HG03460 (cell line): ENCODE measurements at regions not wholly inside any gene's neighbourhood (a gene's known extent, or its start where the extent isn't known, plus 50 kb on each side); places are given as distances from the start of the nearest gene placed in this dataset.
"Not testable (repeated sequence)": the region's sequence is repeated elsewhere in the genome, so short reads cannot be mapped to it uniquely, and the experiment has no call there.

Experiments used
- ATAC-seq: cut with Tn5 transposase; IDR thresholded peaks from one replicate; pipeline ENCODE4 v1.9.1; 2021; ENCODE audit not compliant: unreplicated experiment

DNA sequence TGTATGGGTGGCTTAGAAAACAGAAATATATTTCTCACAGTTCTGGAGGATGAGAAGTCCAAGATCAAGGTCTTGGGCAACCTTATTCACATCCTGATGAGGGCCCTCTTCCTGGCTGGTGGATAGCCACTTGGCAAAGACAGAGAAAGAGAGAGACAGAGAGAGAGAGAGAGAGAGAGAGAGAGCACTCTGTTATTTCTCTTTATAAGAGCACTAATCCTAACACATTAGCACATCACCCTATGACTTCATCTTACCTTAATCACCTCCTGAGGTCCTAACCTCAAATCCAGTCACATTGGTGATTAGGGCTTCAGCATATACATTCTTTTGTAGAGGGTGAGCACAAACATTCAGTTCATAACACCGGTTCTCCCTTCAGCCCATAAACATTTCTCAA, 430.3 kb downstream of the EFNB2 start:
- no peak for ATAC-seq

DNA sequence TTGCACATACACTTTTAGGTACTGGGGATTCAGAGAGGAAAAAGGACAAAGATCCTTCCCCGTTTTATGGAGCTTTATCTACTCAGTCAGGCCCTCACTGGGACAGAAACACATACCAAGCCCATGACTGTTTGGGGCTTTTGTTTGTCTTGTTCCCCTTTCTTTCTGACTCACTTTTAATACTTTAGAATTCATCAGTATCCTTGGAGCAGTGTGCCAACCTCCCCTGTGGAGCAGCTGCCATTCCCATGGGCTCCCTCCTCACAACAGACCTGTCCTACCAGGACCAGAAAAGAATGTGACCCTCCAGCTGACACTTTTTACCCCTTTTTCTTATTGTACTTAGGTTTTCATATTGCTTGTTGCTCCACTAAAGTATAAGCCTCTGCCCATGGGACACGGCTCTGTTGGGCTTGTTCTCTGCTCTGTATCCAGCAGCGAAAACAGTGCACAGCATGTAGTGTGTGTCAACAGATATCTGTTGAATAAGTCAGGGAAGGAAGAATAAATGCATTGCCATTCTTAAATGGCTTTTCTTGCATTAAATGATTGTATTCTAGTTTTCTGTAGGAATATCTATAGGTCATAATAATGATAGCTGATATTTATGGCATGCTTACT, 431.1 kb downstream of the EFNB2 start:
- ATAC-seq: no peak

DNA sequence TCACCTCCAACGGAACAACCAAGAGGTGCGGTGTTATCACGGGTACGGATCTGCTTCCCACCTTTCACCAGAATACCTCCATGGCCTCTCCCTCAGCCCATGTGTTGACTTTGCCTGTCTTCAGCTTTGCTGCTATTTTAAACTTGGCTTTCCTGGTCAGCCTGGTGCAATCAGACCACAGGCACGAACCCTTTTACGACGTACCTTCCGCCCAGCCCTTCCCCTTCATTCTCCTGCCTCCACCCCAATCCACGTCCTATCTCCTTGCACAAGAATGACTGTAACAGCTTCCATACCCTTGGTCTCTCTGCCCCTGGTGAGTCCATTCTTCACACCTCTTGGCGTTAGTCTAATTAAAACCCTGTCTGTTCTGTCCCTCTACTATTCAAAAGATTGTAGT, 431.7 kb downstream of the EFNB2 start:
- no peak for ATAC-seq

DNA sequence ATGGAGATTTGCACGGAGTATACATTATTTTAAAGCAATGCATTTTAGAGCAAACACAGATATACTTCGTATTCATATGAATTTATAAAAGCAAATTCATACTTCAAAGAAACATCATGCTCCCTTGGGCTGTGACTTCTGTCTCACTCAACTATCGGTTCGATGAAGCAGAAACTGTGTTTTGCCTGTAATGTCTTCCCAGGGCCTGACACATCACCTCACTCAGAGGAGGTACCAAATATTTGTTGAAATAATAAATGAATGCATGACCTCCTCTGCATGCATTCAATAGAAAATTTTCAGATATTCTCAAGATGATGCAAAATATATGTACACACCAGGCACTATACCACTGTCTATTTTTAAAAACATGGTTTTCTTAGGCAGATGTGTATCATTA, 432.7 kb downstream of the EFNB2 start:
- ATAC-seq: no peak

DNA sequence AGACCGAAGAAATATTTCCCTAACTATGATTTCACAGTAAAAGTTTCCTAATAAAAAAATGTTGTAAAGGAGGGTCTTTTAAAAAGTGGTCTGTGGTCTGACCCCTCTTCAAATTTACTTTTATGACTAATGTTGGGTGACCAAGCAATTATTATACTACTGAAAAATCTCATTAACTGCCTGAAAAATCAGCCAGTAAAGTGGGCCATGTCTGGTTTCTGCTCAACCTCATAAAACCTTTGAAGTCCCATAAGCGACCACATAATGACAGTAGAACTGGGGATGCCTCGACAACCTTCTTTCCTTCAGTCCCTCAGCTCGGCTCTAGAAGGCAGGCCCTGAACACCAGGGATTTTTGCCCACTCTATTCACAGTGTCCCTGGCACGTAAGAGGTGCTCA, 434.3 kb downstream of the EFNB2 start:
- ATAC-seq: no peak

DNA sequence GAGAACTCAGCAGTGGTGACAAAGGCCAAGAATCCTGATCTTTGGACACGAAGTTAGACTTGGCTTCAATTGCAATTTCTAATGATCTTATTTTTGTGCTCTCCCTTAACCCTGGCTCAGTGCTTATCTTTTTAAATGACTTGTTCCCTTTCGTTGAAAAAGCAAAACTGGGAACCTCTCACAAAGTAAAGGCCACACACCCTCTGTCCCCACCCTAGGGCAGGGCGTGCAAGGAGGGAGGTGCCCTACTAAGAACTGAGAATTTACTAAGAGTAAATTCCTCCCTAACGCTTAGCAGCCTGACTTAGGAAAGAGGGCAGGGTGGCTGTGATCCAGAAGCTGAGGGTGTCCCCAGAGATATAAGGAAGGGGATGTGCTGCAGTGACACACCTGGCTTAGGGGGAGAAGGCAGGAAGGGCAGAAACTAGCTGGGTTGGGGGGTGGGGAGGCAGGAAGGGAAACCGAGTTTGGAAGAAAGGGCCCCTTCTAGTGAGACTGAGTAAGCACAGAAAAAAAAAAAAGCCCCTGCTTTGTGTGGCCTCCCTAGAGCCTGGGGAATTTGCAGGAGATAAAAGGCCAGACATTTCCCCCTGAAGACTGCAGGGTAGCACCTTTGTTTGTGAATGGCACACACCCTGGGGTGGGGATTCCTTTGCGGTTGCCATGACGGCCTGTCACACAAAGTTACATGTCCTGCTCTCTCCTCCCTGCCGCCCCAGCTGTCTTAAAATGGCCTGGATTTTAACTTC, 435.1 kb downstream of the EFNB2 start:
- peak; percentile 54 for ATAC-seq

DNA sequence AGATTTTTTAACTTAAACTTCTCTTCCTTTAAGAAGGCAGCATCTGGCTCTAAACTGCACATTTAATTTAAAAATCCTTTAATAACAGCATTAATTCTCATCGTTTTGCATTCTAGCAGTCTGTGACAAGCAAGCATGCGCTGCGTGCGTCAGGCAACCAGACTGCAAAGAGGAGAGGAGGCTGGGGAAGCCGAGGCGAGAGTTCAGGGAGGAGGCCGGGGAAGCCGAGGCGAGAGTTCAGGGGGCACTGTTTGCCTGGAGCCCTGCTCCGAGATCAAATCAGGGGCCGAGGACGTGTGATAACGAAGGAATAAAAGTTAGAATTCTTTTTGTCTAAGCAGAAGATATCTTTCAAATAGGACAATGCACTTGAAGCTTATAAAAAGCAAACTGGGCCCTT, 435.7 kb downstream of the EFNB2 start:
- no peak for ATAC-seq

DNA sequence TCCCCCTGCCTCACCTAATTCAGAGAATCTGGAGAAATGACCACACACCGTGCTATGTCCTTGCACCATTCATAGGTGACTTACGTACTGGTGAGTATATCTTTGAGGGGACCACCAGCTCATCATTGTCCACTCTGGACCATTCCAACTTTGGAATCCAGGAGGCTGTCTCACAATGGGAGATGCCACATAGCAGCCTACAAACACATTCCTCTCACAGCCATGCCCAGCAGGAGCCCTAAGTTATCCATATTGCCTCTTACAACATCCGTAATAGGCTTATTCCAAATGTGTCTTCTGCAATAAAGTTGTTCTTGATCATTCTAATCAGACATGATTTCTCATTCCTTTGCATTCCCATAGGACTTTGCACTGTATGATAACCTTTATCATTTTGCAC, 436.7 kb downstream of the EFNB2 start:
- no peak for ATAC-seq

DNA sequence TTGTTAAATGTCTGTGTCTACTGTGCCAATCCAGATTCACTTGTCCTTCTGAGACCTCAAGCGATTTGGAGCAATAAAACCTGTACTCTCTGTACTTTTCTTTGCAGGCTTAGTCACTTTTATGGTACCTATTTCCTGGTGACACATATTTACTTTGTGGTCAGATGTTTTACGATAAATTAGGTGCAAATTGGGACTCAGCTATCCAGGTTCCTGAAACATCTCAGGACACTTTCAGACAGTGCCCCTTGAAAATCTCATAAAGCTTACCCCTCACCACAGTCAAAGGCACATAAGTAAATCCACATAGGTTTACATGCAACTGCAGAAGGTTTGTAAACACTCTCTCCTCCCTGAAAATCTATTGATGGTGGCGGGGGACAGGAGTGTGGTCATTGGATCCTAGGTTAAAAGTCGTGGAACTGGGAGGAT, 438.8 kb downstream of the EFNB2 start:
- ATAC-seq: no peak

DNA sequence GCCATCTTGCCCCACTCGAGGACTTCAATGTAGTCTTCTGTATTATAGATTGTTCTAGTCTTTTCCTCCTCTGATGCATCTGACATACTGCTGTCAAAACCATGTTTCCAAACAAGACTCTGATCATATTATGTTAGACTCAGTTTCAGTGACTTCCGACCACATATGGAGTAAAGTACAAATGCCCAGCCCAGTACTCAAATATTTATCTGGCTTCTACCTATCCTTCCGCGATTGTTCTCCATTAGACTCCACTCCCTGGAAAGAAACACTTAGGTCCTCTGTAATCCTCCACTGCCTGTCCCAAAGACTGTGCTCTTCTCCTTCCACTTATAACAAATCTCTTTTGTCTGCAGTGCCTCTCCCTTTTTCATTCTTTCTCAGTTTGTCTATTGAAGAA, 439.5 kb downstream of the EFNB2 start:
- ATAC-seq: no peak

DNA sequence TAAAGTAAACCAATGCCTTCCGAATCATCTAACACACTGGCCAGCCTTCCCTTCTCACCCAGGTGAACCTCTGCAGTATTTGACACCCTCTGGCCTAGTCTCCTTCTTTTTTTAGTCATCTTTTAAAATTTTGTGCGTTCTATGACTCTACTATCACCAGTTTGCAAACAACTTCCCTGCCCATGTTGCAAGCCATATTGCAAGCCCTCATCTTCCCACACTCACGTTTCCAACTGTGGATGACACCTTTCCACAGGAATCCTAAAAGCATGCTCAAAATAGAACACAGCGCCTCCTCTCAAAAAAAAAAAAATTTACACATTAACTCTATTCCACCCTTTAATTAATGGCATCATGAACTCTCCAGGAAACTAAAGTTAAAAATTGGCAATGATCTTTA, 440.1 kb downstream of the EFNB2 start:
- ATAC-seq: no peak

DNA sequence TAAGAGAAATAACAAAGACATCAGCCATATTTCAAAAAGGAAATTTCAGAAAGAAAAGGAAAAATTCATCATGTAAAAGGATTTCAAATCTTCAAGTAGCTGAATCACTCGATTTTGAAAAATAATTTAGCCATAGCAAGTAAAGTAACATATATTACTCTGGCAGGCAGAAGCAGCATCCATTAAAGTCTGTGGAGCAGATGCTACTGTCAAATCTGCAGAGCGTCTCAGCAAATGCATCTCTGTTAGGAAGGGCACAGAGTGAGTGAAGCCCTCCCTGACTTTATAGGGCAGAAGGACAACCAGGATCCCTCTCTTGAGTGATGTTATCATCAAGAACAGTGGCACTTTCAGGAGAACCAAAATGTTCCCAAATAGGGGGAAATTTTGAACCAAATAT, 445.5 kb downstream of the EFNB2 start:
- no peak for ATAC-seq

DNA sequence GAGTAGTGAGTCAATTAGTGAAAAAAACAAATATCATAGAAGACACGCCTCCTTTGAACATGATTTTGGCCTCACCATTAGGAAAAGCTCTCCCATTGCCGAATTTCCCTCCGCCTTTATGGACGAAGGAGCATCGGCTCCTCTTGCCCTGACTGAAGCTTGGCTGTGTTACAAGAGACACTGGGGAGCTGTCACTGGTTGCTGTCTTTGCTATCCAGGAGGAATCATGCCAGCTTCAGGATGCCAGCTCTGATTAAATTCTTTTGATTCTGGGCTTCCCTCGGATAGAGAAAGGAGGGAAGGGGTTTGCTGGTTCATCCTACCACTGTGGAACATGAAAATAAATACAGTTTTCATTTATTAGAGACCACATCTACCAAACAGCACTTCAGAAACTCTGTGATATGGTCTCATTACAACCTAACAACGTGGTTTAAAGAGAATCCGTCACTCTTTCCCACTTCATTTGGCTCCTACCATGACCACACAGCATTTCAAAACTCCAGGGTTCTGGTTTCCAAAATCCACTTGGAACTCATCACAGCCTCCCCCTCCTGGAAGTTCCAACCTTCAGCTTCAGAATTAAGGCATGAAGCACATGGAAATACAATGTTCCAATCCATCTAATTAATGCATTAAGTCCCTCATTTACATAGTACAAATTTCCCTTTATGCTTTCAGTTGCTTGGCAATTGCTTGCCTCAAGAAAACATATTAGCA, 446.0 kb downstream of the EFNB2 start:
- ATAC-seq: no peak

DNA sequence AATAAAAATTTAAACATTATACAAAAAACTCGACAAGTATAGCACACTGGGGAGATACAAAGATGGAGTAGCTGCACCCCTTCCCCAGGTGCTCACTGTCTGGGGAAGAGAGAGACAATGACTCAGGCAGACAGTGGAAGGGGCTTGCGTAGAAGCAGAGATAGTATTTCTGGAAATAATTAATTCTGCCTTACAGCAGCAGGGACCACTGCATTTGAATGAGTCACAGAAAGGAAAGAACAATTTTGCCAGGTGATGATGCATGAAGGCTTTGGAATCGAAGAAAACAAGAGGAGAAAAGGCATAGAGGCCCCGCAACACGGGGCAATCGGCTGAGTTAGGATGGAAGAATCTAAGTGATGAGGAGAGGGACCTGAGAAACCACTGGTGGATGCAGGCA, 447.4 kb downstream of the EFNB2 start:
- no peak for ATAC-seq

DNA sequence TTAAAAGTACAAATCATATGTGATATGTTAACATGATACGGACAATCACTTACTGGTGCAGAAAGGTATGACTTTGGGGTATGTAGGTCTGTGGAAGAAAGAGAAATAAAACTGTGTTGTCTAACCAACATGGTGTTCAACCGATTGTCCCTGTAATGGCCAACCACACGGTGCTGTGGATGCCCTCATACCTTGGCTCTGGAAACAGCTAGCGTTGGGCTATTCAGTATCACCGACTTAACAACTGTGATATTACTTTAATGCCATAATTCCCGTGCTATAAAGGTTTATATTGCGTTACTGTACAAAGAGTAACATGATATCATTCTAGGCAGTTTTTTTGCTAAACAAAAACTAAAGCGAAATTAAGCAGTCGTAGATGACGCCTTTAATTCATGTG, 448.3 kb downstream of the EFNB2 start:
- ATAC-seq: no peak

DNA sequence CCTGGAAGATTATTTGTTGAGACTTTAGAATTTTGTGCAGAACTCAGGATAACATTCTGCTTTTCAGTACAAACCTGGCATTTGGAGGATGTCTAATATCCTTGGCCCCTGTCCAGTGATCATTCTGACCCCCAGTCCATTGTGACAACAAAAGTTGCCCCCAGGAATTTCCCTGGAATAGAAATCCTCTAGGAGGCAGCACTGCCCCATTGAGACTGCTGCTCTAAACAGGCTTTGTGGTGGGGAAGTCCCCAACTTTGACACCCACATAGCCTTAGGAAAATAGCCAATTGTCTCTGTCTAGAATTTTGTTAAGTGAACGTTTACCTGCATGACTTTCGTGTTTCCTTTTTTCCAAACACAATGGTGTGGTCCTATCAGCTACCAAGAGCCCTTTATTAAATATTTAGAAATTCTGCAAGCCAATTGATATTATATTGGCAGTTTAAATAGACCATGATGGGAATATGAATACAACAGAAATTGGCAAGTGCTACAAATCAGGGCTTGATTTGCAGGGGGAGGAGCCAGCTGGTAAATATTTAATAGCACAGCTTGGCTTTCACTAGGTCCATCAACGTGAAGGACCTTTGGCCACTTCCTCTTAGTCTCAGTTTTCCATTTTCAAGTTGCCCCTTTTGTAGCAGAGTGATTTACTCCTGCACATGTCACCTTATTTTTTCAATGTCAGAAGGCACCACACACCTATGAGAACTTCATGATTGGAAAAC, 451.7 kb downstream of the EFNB2 start:
- ATAC-seq: peak; percentile 71

DNA sequence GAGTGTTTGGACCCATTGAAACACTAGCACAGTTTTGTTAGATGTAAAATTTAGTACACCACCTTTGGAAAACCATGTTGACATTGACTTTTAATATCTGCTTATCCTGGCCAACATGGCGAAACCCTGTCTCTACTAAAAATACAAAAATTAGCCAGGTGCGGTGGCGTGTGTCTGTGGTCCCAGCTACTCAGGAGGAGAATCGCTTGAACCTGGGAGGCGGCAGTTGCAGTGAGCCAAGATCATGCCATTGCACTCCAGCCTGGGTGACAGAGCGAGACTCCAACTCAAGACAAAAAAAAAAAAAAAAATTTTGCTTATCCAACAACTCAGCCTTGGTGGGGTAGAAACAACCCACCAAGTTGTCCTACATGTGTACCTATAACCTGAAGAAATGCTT, 454.2 kb downstream of the EFNB2 start:
- not testable (repeated sequence) for ATAC-seq

DNA sequence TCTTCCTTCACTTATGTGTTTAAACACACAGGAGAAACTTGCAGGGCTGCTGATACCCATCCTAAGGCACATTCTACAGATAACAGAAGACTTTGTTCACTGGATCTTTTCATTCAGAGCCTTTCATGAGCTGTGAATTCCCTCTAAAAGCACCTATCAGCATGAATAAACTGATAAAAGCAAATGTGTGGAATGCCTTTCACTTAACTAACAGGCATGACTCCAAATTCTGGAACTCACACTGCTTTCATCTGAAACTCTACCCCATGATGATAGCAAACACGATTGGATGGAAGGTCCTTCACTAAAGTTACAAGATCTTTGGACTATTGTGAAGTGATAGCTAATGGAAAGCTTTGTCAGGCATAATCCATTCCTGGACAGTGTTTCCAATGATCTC, 457.3 kb downstream of the EFNB2 start:
- no peak for ATAC-seq

DNA sequence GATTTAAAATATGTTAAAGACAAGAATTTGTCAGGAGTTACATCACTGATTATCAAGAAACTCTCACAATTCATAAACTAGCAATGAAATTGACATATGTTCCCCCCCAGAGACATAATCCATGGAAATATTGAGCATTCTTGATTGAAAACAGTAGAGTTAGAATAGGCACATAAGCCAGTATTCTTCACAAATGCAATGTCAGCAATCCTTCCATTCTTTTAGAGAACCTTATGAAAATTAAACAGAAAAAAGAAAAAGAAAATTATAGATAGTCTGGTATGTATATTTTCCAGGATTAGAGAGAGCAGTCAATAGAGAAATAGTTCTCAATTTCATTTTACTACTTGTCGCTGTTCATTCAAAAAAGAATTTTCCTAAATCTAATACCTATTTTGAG, 458.4 kb downstream of the EFNB2 start:
- ATAC-seq: no peak

DNA sequence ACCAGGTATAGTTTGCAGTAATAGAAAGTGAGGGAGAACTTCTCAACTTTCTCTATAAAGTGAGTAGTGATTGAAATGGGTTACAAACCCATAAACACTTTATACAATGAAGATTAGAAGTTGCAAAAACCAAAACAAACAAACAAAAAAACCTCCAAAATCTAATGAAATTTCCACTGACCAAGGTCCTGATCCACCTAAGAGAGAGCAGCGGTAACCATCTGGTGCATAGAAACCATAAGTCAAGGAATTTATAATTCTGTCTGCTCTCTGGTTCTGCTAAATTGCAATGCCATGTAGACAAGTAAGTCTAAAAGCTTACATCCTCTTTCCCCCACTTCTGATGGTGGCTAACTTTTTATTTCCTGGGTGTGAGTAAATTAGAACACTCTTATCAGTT, 463.4 kb downstream of the EFNB2 start:
- no peak for ATAC-seq

DNA sequence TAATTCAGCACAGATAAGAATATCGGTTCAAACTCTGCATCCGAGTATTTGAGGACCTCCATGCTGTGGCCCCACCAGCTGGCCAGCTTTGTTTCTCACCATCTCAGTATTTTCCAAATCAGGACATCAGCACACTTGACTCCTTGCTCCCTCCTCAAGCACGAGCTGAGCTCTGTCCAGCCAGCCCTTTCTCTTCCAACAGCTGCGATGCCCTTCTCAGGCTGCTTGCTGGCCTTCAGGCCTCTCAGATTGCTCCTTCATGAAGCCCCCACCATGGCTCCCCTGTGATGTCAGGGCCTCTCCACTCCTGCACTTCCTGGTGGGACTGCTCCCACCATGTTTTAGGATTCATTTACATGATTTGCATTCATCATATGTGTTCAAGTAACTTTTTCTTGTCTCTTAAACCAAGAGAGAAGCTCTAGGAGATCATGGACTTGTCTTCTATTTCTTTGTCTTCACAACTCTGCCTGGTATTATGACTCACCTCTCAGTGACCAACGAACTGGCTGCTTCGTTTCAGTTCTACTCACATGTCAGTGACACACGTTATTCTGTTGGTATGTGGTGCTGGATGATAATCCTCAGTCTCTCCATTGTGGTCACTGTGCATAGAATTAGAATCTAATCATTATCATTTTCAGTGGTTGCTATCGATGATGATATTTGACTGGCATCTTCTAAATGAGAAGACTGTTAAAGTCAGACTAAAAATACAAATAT, 471.7 kb downstream of the EFNB2 start:
- ATAC-seq: no peak
